Spleen (tissue), 11 donors: ENCODE measurements at regions not wholly inside any gene's neighbourhood (a gene's known extent, or its start where the extent isn't known, plus 50 kb on each side); places are given as distances from the start of the nearest gene placed in this dataset.

Source experiments
- DNase-seq: peaks from one replicate; pipeline ENCODE4 v3.0.0-alpha.2; 2020
- H3K27ac ChIP-seq, 8 donors: fragments of 200-600 bp; sonication (generic) in 7 of 8; 1 replicate in 4 of 8; 2 replicates in 4 of 8; pipeline versions ENCODE4 v1.5.0 to v1.8.0; 2016 to 2021; ENCODE audit warnings: inconsistent platforms in 4 of 8, mild to moderate bottlenecking in 4 of 8, moderate library complexity in 1 of 8
- H3K27me3 ChIP-seq, 7 donors: fragments of 200-600 bp; sonication (generic) in 6 of 7; replicated peaks in 1 of 7; 1 replicate in 4 of 7; 2 replicates in 3 of 7; pipeline versions ENCODE4 v1.5.0 to v1.8.0; 2016 to 2021; ENCODE audit warnings: inconsistent platforms in 3 of 7, mild to moderate bottlenecking in 1 of 7
- H3K36me3 ChIP-seq, 6 donors: fragments of 200-600 bp; sonication (generic) in 5 of 6; 1 replicate in 4 of 6; 2 replicates in 2 of 6; pipeline versions ENCODE4 v1.5.0 to v1.8.0; 2016 to 2021; ENCODE audit warnings: inconsistent platforms in 2 of 6
- H3K4me1 ChIP-seq, 6 donors: fragments of 200-600 bp; sonication (generic) in 5 of 6; 1 replicate in 3 of 6; 2 replicates in 3 of 6; pipeline versions ENCODE4 v1.5.0 to v1.8.0; 2016 to 2021; ENCODE audit warnings: inconsistent platforms in 3 of 6
- H3K4me3 ChIP-seq, 8 donors: fragments of 200-600 bp; sonication (generic) in 7 of 8; 1 replicate in 4 of 8; 2 replicates in 4 of 8; pipeline versions ENCODE4 v1.5.0 to v1.8.0; 2016 to 2021; ENCODE audit warnings: inconsistent platforms in 4 of 8, mild to moderate bottlenecking in 4 of 8, moderate library complexity in 2 of 8
- H3K9me3 ChIP-seq, 8 donors: fragments of 200-600 bp; sonication (generic) in 7 of 8; 1 replicate in 4 of 8; 2 replicates in 4 of 8; pipeline versions ENCODE4 v1.5.0 to v1.8.0; 2016 to 2021; ENCODE audit warnings: inconsistent platforms in 4 of 8
- POLR2A ChIP-seq, 3 donors: fragments of 450-650 bp; IDR thresholded peaks; one replicate each; pipeline ENCODE4 v1.5.1; 2017; ENCODE audit warnings: antibody characterized with exemption in 3 of 3, mild to moderate bottlenecking in 1 of 3
- POLR2AphosphoS5 ChIP-seq, 3 donors: sonication (generic); formaldehyde crosslinking; IDR thresholded peaks; one replicate each; pipeline ENCODE4 v1.5.1; 2017; ENCODE audit warnings: antibody characterized with exemption in 3 of 3
- WGBS, 5 donors: extraction: QIAGEN DNeasy Blood & Tissue Kit in 3 of 5; methylation state at CpG; one replicate each; pipeline versions ENCODE4 v1.1.5 to v1.1.7; 2013 to 2018; 5-methylcytosine and 5-hydroxymethylcytosine counted together
- intact Hi-C: fragments of 100-400 bp; cut with DNase I; formaldehyde crosslinking; loops from one replicate; pipeline ENCODE4 v1.15.0; 2023; ENCODE audit warnings: low total_unique reads
- TF ChIP-seq, protein P1 (sequence below), 11 experiments: fragments of 200-600 bp in 7 of 11; fragments of 450-650 bp in 4 of 11; sonication (generic) in 4 of 11; IDR thresholded peaks in 8 of 11; conservative IDR thresholded peaks in 3 of 11; 1 replicate in 7 of 11; 2 replicates in 4 of 11; pipeline versions ENCODE4 v1.4.0 to v1.8.0; 2016 to 2021; ENCODE audit warnings: antibody characterized with exemption in 11 of 11, inconsistent platforms in 4 of 11, mild to moderate bottlenecking in 1 of 11
- donor health status: healthy with polysubstance abuse.
- donor health status: DM: no; HTN: no; CAD: no; lungs with moderate emphysema.
- donor health status: DM: no; HTN: no; CAD: no.
- donor health status: Bipolar disorder and iron deficiency.
- donor health status: healthy.
- donor health status: DM: no; HTN: no; CAD: no.
- donor health status: DM: yes; HTN: yes; CAD: no.

DNA sequence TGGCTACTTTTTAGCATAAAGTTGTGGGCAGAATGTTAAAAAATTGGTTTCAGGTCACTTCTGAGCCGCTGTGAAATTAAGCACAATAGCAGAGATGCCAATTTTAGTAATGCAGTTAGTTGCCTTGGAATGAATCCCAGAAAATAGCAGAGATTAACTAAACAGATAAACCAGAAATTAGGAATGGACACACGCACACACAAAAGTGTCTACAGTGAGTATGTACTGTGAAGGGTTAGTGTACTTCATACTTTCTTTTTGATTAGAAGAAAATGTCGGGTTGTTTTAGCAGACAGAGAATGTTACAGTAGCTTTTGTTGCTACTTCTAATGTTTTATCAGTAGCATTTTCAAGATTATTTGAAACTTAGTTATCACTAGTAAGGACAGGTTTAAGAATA lies 106.7 kb downstream of the LEPR start:
- intact Hi-C loops, result no loop called here
- TF ChIP-seq POLR2A (IDR thresholded peaks at IDR 0.05), result no peak
- TF ChIP-seq POLR2AphosphoS5 (IDR thresholded peaks at IDR 0.05), result no peak
- TF ChIP-seq, protein P1, sequence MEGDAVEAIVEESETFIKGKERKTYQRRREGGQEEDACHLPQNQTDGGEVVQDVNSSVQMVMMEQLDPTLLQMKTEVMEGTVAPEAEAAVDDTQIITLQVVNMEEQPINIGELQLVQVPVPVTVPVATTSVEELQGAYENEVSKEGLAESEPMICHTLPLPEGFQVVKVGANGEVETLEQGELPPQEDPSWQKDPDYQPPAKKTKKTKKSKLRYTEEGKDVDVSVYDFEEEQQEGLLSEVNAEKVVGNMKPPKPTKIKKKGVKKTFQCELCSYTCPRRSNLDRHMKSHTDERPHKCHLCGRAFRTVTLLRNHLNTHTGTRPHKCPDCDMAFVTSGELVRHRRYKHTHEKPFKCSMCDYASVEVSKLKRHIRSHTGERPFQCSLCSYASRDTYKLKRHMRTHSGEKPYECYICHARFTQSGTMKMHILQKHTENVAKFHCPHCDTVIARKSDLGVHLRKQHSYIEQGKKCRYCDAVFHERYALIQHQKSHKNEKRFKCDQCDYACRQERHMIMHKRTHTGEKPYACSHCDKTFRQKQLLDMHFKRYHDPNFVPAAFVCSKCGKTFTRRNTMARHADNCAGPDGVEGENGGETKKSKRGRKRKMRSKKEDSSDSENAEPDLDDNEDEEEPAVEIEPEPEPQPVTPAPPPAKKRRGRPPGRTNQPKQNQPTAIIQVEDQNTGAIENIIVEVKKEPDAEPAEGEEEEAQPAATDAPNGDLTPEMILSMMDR (IDR thresholded peaks at IDR 0.05 in 8 of 11, conservative IDR thresholded peaks at IDR 0.05 in 3 of 11), result no peak
- peaks cover 0 to 58% (median 26%) of the 10 kb centered on the region in 7 donors for H3K27me3 ChIP-seq
- peaks cover 0 to 16% (median 6%) of the 10 kb centered on the region in 6 donors for H3K4me1 ChIP-seq
- no peaks in the 10 kb centered on the region for H3K36me3 ChIP-seq
- no peak overlapping the region for H3K27ac ChIP-seq
- DNase-seq, result no peak
- WGBS, 5 donors, result 74 to 80% (median 75%) methylated on average over 3 of the region's 3 CpGs
- H3K9me3 ChIP-seq, result peaks cover 0 to 8% (median 0%) of the 10 kb centered on the region in 8 donors
- H3K4me3 ChIP-seq, result no peak overlapping the region

DNA sequence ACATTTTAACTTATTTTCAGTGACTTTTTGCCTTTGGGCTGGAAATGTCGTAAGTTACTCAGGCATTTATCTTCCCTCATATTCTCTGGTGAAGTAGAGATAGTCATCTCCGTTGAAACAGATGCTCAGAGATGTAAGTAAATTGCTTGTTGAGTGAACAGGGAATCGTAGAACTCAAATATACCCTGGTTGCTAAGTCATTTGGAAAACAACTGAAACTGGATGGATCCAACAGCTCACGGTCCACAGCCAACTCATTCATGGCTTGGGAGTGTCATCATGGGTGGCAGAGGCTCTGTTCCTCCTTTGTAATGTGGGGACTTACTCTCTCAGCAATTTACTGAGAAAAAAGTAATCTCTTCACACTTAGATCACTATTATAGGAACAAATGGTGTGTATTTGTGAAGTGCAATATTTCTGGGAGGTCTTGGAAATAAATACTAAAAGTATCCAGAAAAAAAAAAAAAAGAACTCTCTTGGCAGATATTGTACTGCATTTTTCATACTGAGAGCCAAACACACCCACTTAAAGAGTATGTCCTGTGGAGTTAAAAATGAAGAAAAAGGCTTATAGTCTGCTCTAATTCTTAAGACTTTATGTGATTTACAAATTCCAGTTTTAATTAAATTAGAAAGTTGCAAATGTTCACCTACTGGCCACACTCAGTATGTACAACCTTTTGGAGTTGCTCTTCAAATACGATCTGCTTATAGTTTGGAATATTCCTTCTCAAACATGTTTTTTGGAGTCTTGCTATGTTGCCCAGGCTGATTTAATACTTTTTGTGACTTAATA lies 107.4 kb downstream of the LEPR start:
- intact Hi-C loops, result no loop called here
- Histone ChIP-seq H3K27ac (no peak overlapping the region), H3K36me3 (no peaks in the 10 kb centered on the region), H3K9me3 (peaks cover 0 to 13% (median 0%) of the 10 kb centered on the region in 8 donors), H3K27me3 (peaks cover 0 to 57% (median 26%) of the 10 kb centered on the region in 7 donors), H3K4me1 (peaks cover 0 to 16% (median 6%) of the 10 kb centered on the region in 6 donors), H3K4me3 (no peak overlapping the region)
- WGBS, 5 donors, result 67 to 82% (median 76%) methylated on average over 5 of the region's 5 CpGs
- DNase-seq, result no peak
- no peak for TF ChIP-seq POLR2AphosphoS5 (IDR thresholded peaks at IDR 0.05)
- no peak for TF ChIP-seq POLR2A (IDR thresholded peaks at IDR 0.05)
- TF ChIP-seq, protein P1 (IDR thresholded peaks at IDR 0.05 in 8 of 11, conservative IDR thresholded peaks at IDR 0.05 in 3 of 11), result no peak

DNA sequence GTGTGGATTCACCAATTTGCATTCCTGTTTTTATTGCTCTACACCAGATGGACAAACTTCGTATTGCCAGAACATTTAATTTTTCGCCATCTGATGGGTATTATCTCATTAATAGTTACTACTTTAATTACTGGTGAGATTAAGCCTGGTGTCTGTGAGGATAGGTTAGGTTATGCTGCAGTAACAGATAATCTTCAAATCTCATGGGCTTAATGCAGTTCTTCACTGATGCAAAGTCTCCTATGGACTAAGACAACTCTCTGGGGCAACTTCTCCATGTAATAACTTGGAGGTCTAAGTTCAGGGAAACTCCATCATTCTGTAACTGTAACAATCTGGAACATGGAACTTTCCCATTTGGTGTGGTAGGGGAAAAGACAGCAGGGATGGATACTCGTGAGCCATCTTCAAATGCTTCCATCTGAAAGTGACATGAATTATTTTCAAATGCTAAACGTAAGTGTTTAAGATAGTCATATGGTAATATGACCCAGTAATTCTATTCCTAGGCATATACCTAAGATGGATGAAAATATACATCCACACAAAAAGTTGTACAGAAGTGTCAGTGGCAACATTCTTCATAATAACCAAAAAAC lies 111.6 kb downstream of the LEPR start:
- Histone ChIP-seq H3K27ac (no peak overlapping the region), H3K9me3 (peaks cover 0 to 20% (median 0%) of the 10 kb centered on the region in 8 donors), H3K4me1 (no peaks in the 10 kb centered on the region), H3K27me3 (peaks cover 0 to 16% (median 0%) of the 10 kb centered on the region in 7 donors), H3K4me3 (no peak overlapping the region), H3K36me3 (no peaks in the 10 kb centered on the region)
- intact Hi-C loops, result no loop called here
- no peak for TF ChIP-seq POLR2A (IDR thresholded peaks at IDR 0.05)
- TF ChIP-seq, protein P1 (IDR thresholded peaks at IDR 0.05 in 8 of 11, conservative IDR thresholded peaks at IDR 0.05 in 3 of 11), result no peak
- 64 to 91% (median 80%) methylated on average over 4 of the region's 4 CpGs for WGBS, 5 donors
- no peak for DNase-seq

DNA sequence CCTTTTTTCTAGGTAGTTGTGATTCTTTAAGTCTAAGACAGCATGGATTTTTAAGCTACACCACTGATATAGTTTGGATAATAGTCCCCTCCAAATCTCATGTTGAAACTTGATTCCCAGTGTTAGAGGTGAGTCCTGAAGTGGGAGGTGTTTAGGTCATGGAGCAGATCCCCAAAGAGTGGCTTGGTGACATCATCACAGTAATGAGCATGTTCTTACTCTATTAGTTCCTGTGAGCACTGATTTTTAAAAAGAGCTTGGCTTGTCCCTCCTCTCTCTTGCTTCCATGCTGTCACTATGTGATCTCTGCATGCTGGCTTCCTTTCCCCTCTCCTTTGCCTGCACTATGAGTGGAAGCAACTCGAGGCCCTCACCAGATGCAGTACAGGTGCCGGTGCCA lies 115.5 kb downstream of the LEPR start:
- intact Hi-C loops, result no loop called here
- Histone ChIP-seq H3K27me3 (no peaks in the 10 kb centered on the region), H3K9me3 (peaks cover 0 to 20% (median 0%) of the 10 kb centered on the region in 8 donors), H3K4me3 (no peak overlapping the region), H3K4me1 (peaks cover 0 to 9% (median 0%) of the 10 kb centered on the region in 6 donors), H3K27ac (no peak overlapping the region), H3K36me3 (no peaks in the 10 kb centered on the region)
- no peak for TF ChIP-seq POLR2AphosphoS5 (IDR thresholded peaks at IDR 0.05)
- TF ChIP-seq POLR2A (IDR thresholded peaks at IDR 0.05), result no peak
- TF ChIP-seq, protein P1 (IDR thresholded peaks at IDR 0.05 in 8 of 11, conservative IDR thresholded peaks at IDR 0.05 in 3 of 11), result no peak
- DNase-seq, result no peak
- WGBS, 5 donors, result 83 to 89% (median 87%) methylated on average over 2 of the region's 2 CpGs
